Trophoblast cell (in vitro differentiated cells and primary cell): ENCODE measurements at regions not wholly inside any gene's neighbourhood (a gene's known extent, or its start where the extent isn't known, plus 50 kb on each side); places are given as distances from the start of the nearest gene placed in this dataset.

Experiments used
- DNase-seq, 2 donors: peaks; one replicate each; pipeline ENCODE4 v3.0.0-alpha.2; 2016
- H2AFZ ChIP-seq: 2 replicates; pipeline ENCODE4 v1.6.1; 2013; ENCODE audit warnings: low read length, moderate library complexity, mild to moderate bottlenecking; ENCODE audit not compliant: insufficient read depth, poor library complexity
- H2AK5ac ChIP-seq: 2 replicates; pipeline ENCODE4 v1.6.1; 2013; ENCODE audit warnings: mild to moderate bottlenecking, low read length
- H2BK120ac ChIP-seq: 2 replicates; pipeline ENCODE4 v1.6.1; 2013; ENCODE audit warnings: low read length, mild to moderate bottlenecking, moderate library complexity; ENCODE audit not compliant: insufficient read depth, poor library complexity
- H2BK12ac ChIP-seq: 2 replicates; pipeline ENCODE4 v1.6.1; 2013; ENCODE audit warnings: mild to moderate bottlenecking, low read length, moderate library complexity
- H2BK5ac ChIP-seq: 2 replicates; pipeline ENCODE4 v1.6.1; 2013; ENCODE audit warnings: low read length, low read depth, moderate library complexity, mild to moderate bottlenecking; ENCODE audit not compliant: poor library complexity
- H3K14ac ChIP-seq: 2 replicates; pipeline ENCODE4 v1.6.1; 2013; ENCODE audit warnings: mild to moderate bottlenecking, low read length
- H3K18ac ChIP-seq: 2 replicates; pipeline ENCODE4 v1.6.1; 2013; ENCODE audit warnings: mild to moderate bottlenecking, low read length
- H3K23ac ChIP-seq: 2 replicates; pipeline ENCODE4 v1.6.1; 2013; ENCODE audit warnings: low read length
- H3K27ac ChIP-seq: 2 replicates; pipeline ENCODE4 v1.5.1; 2013; ENCODE audit warnings: low read depth, mild to moderate bottlenecking, inconsistent platforms, low read length, moderate library complexity
- H3K27me3 ChIP-seq: 2 replicates; pipeline ENCODE4 v1.6.1; 2013; ENCODE audit warnings: inconsistent platforms, mild to moderate bottlenecking, low read length, moderate library complexity; ENCODE audit not compliant: insufficient read depth
- H3K36me3 ChIP-seq, 2 experiments: 1 replicate in 1 of 2; 2 replicates in 1 of 2; pipeline ENCODE4 v1.6.1; 2013; ENCODE audit warnings: low read length in 2 of 2, mild to moderate bottlenecking in 2 of 2, moderate library complexity in 1 of 2; ENCODE audit not compliant: insufficient read depth in 2 of 2, control insufficient read depth in 1 of 2
- H3K4ac ChIP-seq: 2 replicates; pipeline ENCODE4 v1.6.1; 2013; ENCODE audit warnings: low read depth, mild to moderate bottlenecking, low read length, moderate library complexity
- H3K4me1 ChIP-seq, 2 experiments: 1 replicate in 1 of 2; 2 replicates in 1 of 2; pipeline ENCODE4 v1.6.1; 2013; ENCODE audit warnings: low read length in 2 of 2, mild to moderate bottlenecking in 2 of 2, moderate library complexity in 1 of 2; ENCODE audit not compliant: insufficient read depth in 2 of 2, control insufficient read depth in 1 of 2
- H3K4me2 ChIP-seq: 2 replicates; pipeline ENCODE4 v1.6.1; 2013; ENCODE audit warnings: inconsistent platforms, mild to moderate bottlenecking, low read length, moderate library complexity
- H3K4me3 ChIP-seq: 2 replicates; pipeline ENCODE4 v1.5.1; 2013; ENCODE audit warnings: mild to moderate bottlenecking, low read depth, low read length, inconsistent platforms
- H3K79me1 ChIP-seq: one replicate; pipeline ENCODE4 v1.6.1; 2013; ENCODE audit warnings: low read length
- H3K79me2 ChIP-seq: 2 replicates; pipeline ENCODE4 v1.6.1; 2013; ENCODE audit warnings: low read length, mild to moderate bottlenecking; ENCODE audit not compliant: control insufficient read depth, insufficient read depth, poor library complexity
- H3K9ac ChIP-seq: 2 replicates; pipeline ENCODE4 v1.6.1; 2013; ENCODE audit warnings: mild to moderate bottlenecking, low read length
- H3K9me3 ChIP-seq: 2 replicates; pipeline ENCODE4 v1.6.1; 2013; ENCODE audit warnings: low read depth, mild to moderate bottlenecking, control low read depth, inconsistent platforms, low read length; ENCODE audit not compliant: insufficient read depth
- H4K12ac ChIP-seq: 2 replicates; pipeline ENCODE4 v1.6.1; 2013; ENCODE audit warnings: low read depth, mild to moderate bottlenecking, low read length, moderate library complexity
- H4K8ac ChIP-seq: 2 replicates; pipeline ENCODE4 v1.6.1; 2013; ENCODE audit warnings: low read depth, mild to moderate bottlenecking, low read length, moderate library complexity
- H4K91ac ChIP-seq: one replicate; pipeline ENCODE4 v1.6.1; 2013; ENCODE audit warnings: low read depth, mild to moderate bottlenecking, low read length, moderate library complexity
- WGBS: extraction: QIAGEN DNeasy Blood & Tissue Kit; methylation state at CpG from one replicate; pipeline ENCODE4 v1.1.7; 2013; ENCODE audit warnings: missing lambda C conversion rate; ENCODE audit not compliant: insufficient read length, insufficient coverage; ENCODE audit errors: extremely low coverage; 5-methylcytosine and 5-hydroxymethylcytosine counted together

- no peak overlapping the region for H3K27ac ChIP-seq
- H3K4ac ChIP-seq: no peak overlapping the region
- no peak overlapping the region for H3K9ac ChIP-seq
Observed at GRCh38 chr15:92320012-92320699, 73.5 kb upstream of the ST8SIA2 start.

GRCh38 chr15:92322566-92323355, 70.9 kb upstream of the ST8SIA2 start:
- no peak overlapping the region for H2BK120ac ChIP-seq
- H3K4me2 ChIP-seq: no peak overlapping the region
- no CpG with 5 or more reads among the region's 13 CpGs for WGBS
- no peak overlapping the region for H3K14ac ChIP-seq
- H3K27me3 ChIP-seq: no peaks in the 10 kb centered on the region
- no peak overlapping the region for H2BK5ac ChIP-seq
- no peak overlapping the region for H2AK5ac ChIP-seq
- H4K12ac ChIP-seq: no peak overlapping the region
- no peak overlapping the region for H3K9ac ChIP-seq
- H3K4me1 ChIP-seq: no peaks in the 10 kb centered on the region
- H2BK12ac ChIP-seq: no peak overlapping the region
- H3K18ac ChIP-seq: no peak overlapping the region
- no peak for DNase-seq
- H3K36me3 ChIP-seq: no peaks in the 10 kb centered on the region
- H3K4me3 ChIP-seq: no peak overlapping the region
- H3K27ac ChIP-seq: no peak overlapping the region
- no peak overlapping the region for H4K91ac ChIP-seq
- H3K79me1 ChIP-seq: no peaks in the 10 kb centered on the region
- H4K8ac ChIP-seq: no peak overlapping the region
- H3K9me3 ChIP-seq: no peaks in the 10 kb centered on the region
- H3K79me2 ChIP-seq: peaks cover 1% of the 10 kb centered on the region
- H3K23ac ChIP-seq: no peak overlapping the region
- no peak overlapping the region for H3K4ac ChIP-seq
- H2AFZ ChIP-seq: no peak overlapping the region

More at GRCh38 chr15:92320012-92320699, 73.5 kb upstream of the ST8SIA2 start:
- Histone ChIP-seq H3K23ac (peak overlapping the region; percentile 83), H2BK12ac (no peak overlapping the region), H3K4me1 (no peaks in the 10 kb centered on the region), H4K8ac (no peak overlapping the region), H3K4me2 (no peak overlapping the region), H2AK5ac (no peak overlapping the region), H3K27me3 (no peaks in the 10 kb centered on the region), H3K4me3 (no peak overlapping the region), H3K18ac (no peak overlapping the region), H3K36me3 (no peaks in the 10 kb centered on the region), H2AFZ (no peak overlapping the region), H3K14ac (no peak overlapping the region), H4K91ac (no peak overlapping the region), H2BK5ac (no peak overlapping the region), H4K12ac (no peak overlapping the region), H3K79me1 (no peaks in the 10 kb centered on the region), H3K9me3 (no peaks in the 10 kb centered on the region), H3K79me2 (peaks cover 1% of the 10 kb centered on the region), H2BK120ac (no peak overlapping the region)
- WGBS: no CpG with 5 or more reads among the region's 6 CpGs
- DNase-seq: no peak

GRCh38 chr15:92323525-92323924, 70.2 kb upstream of the ST8SIA2 start:
- Histone ChIP-seq H3K27ac (no peak overlapping the region), H2BK12ac (no peak overlapping the region), H3K79me1 (no peaks in the 10 kb centered on the region), H2AFZ (no peak overlapping the region), H3K23ac (no peak overlapping the region), H3K27me3 (no peaks in the 10 kb centered on the region), H4K8ac (no peak overlapping the region), H3K9ac (no peak overlapping the region), H3K4me1 (no peaks in the 10 kb centered on the region), H3K18ac (no peak overlapping the region), H2BK120ac (no peak overlapping the region), H4K91ac (no peak overlapping the region), H3K36me3 (no peaks in the 10 kb centered on the region), H3K4me3 (no peak overlapping the region), H3K4ac (no peak overlapping the region), H2BK5ac (no peak overlapping the region), H4K12ac (no peak overlapping the region), H3K79me2 (peaks cover 1% of the 10 kb centered on the region), H3K4me2 (no peak overlapping the region), H3K9me3 (no peaks in the 10 kb centered on the region), H2AK5ac (no peak overlapping the region), H3K14ac (no peak overlapping the region)
- WGBS: no CpG with 5 or more reads among the region's 3 CpGs
- DNase-seq: no peak

- no peak overlapping the region for H3K4ac ChIP-seq
- no peaks in the 10 kb centered on the region for H3K9me3 ChIP-seq
- H3K27me3 ChIP-seq: no peaks in the 10 kb centered on the region
- peaks cover 1% of the 10 kb centered on the region for H3K79me2 ChIP-seq
- H3K36me3 ChIP-seq: no peaks in the 10 kb centered on the region
- WGBS: no CpG with 5 or more reads among the region's 8 CpGs
- DNase-seq: no peak
- H3K4me3 ChIP-seq: no peak overlapping the region
- no peak overlapping the region for H3K4me2 ChIP-seq
- no peak overlapping the region for H2BK12ac ChIP-seq
- no peak overlapping the region for H3K23ac ChIP-seq
- H3K79me1 ChIP-seq: no peaks in the 10 kb centered on the region
- H4K12ac ChIP-seq: no peak overlapping the region
- H3K14ac ChIP-seq: no peak overlapping the region
- no peak overlapping the region for H2BK5ac ChIP-seq
- no peak overlapping the region for H2AK5ac ChIP-seq
- no peak overlapping the region for H4K8ac ChIP-seq
- no peak overlapping the region for H3K27ac ChIP-seq
- H2BK120ac ChIP-seq: no peak overlapping the region
- no peak overlapping the region for H3K9ac ChIP-seq
- no peaks in the 10 kb centered on the region for H3K4me1 ChIP-seq
- H4K91ac ChIP-seq: no peak overlapping the region
- H3K18ac ChIP-seq: no peak overlapping the region
- no peak overlapping the region for H2AFZ ChIP-seq
Observed at GRCh38 chr15:92324101-92324963, 69.3 kb upstream of the ST8SIA2 start.
